Cardiac fibroblast (primary cell): ENCODE measurements at regions not wholly inside any gene's neighbourhood (a gene's known extent, or its start where the extent isn't known, plus 50 kb on each side); places are given as distances from the start of the nearest gene placed in this dataset.

Experiments
- DNase-seq, 2 donors: peaks; one replicate each; pipeline versions ENCODE4 v3.0.0 to v3.0.0-alpha.2; 2010; ENCODE audit warnings: low read depth in 2 of 2
- H3K4me3 ChIP-seq, 2 donors: replicated peaks in 1 of 2; 1 replicate in 1 of 2; 2 replicates in 1 of 2; pipeline ENCODE4 v1.5.1; 2011; ENCODE audit warnings: low read depth in 2 of 2, low read length in 2 of 2, mild to moderate bottlenecking in 2 of 2, moderate library complexity in 1 of 2
- CTCF ChIP-seq: IDR thresholded peaks from one replicate; pipeline ENCODE4 v1.5.1; 2011; ENCODE audit warnings: low read depth, mild to moderate bottlenecking, low read length, inconsistent platforms

- H3K4me3 ChIP-seq = no peak overlapping the region
- DNase-seq = no peak
- TF ChIP-seq CTCF = no peak
Observed at GRCh38 chr20:10724449-10725173, 50.8 kb upstream of the JAG1 start.

DNA sequence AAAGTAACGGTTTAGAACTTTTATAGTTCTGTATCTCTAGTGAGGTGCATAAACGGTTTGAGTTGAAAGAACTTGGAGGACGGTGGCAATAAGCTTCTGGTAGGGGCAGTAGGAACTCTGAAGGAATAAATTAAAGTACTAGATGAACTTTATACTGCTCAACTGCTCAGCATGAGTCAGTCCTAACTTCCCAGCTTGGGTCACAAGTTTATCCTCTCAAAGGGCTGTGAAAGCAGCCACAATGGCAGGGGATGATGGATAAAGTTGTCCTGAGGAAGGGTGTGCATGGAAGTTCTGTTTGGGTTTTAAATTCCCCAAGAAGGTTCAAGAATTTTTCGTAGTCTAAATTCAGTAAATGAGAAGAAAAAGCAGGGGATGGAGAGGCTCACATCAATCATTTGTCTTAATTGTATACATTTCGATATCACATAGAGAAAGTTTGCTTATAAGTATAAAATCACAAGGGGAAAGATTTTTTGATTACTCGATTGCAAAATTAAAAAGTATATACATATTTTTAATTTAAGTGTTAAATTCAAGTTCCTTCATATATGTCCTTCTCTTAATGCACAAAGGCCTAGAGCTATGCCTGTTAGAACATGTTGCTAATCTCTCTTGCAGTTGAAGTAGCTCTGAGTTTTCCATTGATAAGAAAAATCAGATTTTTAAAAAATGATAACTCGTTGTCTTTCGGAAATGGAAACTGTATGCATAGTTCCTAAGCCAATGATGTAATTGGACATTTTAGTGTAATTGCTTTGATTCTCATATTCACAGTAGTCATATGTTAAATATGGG lies 55.3 kb upstream of the JAG1 start:
- no peak overlapping the region for H3K4me3 ChIP-seq
- DNase-seq = peak in 1 of 2 donors; percentile 13
- TF ChIP-seq CTCF = no peak

- no peak for TF ChIP-seq CTCF
- no peak overlapping the region for H3K4me3 ChIP-seq
- no peak for DNase-seq
Observed at GRCh38 chr20:10729785-10730184, 56.0 kb upstream of the JAG1 start.

GRCh38 chr20:10730629-10731183 lies 56.9 kb upstream of the JAG1 start:
- no peak for DNase-seq
- TF ChIP-seq CTCF = no peak
- H3K4me3 ChIP-seq = no peak overlapping the region

GRCh38 chr20:10731190-10731965 lies 57.6 kb upstream of the JAG1 start:
- no peak for TF ChIP-seq CTCF
- peak; percentile 22 to 76 for DNase-seq
- H3K4me3 ChIP-seq = no peak overlapping the region

DNA sequence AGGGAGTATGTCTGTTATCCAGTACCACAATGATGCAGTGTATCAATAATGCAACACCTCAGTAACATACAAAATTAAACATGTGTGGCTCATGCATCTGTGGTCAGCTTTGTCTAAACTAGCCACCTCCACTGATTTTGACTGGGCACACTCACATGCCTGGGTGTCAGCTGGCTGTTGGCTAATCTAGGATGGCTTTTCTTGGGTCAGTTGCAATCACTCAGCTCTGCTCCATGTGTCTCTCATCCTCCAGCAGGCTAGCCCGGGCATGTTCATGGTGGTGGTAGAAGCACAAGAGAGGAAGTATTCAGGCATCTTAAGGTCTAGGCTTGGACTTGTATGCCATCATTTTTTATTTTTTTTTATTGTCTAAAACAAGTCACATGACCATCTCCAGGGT lies 59.3 kb upstream of the JAG1 start:
- no peak for TF ChIP-seq CTCF
- DNase-seq = no peak

More for the DNA sequence above, 59.3 kb upstream of the JAG1 start:
- no peak overlapping the region for H3K4me3 ChIP-seq
